K562 (cell line): ENCODE measurements at regions not wholly inside any gene's neighbourhood (a gene's known extent, or its start where the extent isn't known, plus 50 kb on each side); places are given as distances from the start of the nearest gene placed in this dataset.

Experiments used
- BDP1 ChIP-seq: IDR thresholded peaks from 3 replicates; pipeline ENCODE4 v1.6.1; 2011; ENCODE audit not compliant: insufficient read length, insufficient read depth
- EZH2 ChIP-seq: IDR thresholded peaks from 2 replicates; pipeline ENCODE4 v1.6.1; 2012; ENCODE audit warnings: low read depth, mild to moderate bottlenecking, inconsistent platforms, low read length, borderline replicate concordance
- GATA2 ChIP-seq: sonication (generic); formaldehyde crosslinking; IDR thresholded peaks from 2 replicates; pipeline ENCODE4 v1.4.0; 2020; ENCODE audit warnings: mild to moderate bottlenecking, missing genetic modification reagents
- GTF2F1 ChIP-seq: IDR thresholded peaks from 2 replicates; pipeline ENCODE4 v1.6.1; 2011; ENCODE audit warnings: low read depth, low read length, improper control_type of control experiment
- HDAC6 ChIP-seq: IDR thresholded peaks from 2 replicates; pipeline ENCODE4 v1.6.1; 2012; ENCODE audit warnings: low read depth, mild to moderate bottlenecking, control low read depth, inconsistent platforms, low read length, moderate library complexity
- LEF1 ChIP-seq: fragments of 450-650 bp; IDR thresholded peaks from 2 replicates; pipeline ENCODE4 v1.6.1; 2016; ENCODE audit warnings: mild to moderate bottlenecking
- NFXL1 ChIP-seq: fragments of 450-650 bp; formaldehyde crosslinking; IDR thresholded peaks from 2 replicates; pipeline ENCODE4 v1.4.0; 2021; ENCODE audit warnings: mild to moderate bottlenecking
- PML ChIP-seq: IDR thresholded peaks from 2 replicates; pipeline ENCODE4 v1.6.1; 2012; ENCODE audit warnings: low read length, inconsistent platforms
- ZFP30 ChIP-seq: fragments of 250-450 bp; sonication (Bioruptor Pico); IDR thresholded peaks from 2 replicates; pipeline ENCODE4 v1.8.0; 2022; ENCODE audit warnings: moderate library complexity, mild to moderate bottlenecking, inconsistent platforms, borderline replicate concordance
- TF ChIP-seq, protein P1 (sequence below), 3 experiments: IDR thresholded peaks in 2 of 3; conservative IDR thresholded peaks in 1 of 3; 2 replicates each; pipeline ENCODE4 v1.5.1; 2011 to 2012; ENCODE audit warnings: low read length in 3 of 3, mild to moderate bottlenecking in 3 of 3, control low read depth in 2 of 3, improper control_type of control experiment in 1 of 3, inconsistent platforms in 1 of 3, low read depth in 1 of 3, mixed read lengths in 1 of 3, moderate library complexity in 1 of 3; ENCODE audit not compliant: insufficient read depth in 2 of 3
- TF ChIP-seq, protein P2 (sequence below): sonication (generic); formaldehyde crosslinking; IDR thresholded peaks from 2 replicates; pipeline ENCODE4 v1.8.0; 2022; ENCODE audit warnings: mild to moderate bottlenecking, low read depth, missing genetic modification reagents

DNA sequence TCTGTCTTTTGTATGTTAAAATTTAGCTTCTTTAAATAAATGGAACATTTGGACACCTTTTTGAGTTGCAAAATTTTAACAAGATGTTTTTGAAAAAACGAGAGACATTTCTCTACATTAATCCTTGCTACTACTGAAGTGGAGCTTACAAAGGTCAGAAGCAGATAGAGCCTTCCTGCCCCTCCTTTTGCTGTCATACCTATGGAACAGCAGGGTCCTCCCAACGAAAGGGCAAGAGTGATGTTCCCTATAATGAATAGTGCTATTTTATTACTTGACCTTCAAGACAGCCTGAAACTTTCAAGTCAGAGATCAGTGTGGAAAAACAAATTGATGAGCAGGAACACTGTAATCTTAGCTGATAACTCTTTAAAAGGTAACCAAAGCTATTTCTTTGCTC lies 1538.9 kb downstream of the PLA2G4A start:
- TF ChIP-seq PML = no peak
- no peak for TF ChIP-seq EZH2
- TF ChIP-seq GTF2F1 = no peak
- no peak for TF ChIP-seq GATA2
- TF ChIP-seq NFXL1 (CRISPR knock-in tag) = no peak
- TF ChIP-seq, protein P1, sequence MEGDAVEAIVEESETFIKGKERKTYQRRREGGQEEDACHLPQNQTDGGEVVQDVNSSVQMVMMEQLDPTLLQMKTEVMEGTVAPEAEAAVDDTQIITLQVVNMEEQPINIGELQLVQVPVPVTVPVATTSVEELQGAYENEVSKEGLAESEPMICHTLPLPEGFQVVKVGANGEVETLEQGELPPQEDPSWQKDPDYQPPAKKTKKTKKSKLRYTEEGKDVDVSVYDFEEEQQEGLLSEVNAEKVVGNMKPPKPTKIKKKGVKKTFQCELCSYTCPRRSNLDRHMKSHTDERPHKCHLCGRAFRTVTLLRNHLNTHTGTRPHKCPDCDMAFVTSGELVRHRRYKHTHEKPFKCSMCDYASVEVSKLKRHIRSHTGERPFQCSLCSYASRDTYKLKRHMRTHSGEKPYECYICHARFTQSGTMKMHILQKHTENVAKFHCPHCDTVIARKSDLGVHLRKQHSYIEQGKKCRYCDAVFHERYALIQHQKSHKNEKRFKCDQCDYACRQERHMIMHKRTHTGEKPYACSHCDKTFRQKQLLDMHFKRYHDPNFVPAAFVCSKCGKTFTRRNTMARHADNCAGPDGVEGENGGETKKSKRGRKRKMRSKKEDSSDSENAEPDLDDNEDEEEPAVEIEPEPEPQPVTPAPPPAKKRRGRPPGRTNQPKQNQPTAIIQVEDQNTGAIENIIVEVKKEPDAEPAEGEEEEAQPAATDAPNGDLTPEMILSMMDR (IDR thresholded peaks at IDR 0.05 in 2 of 3, conservative IDR thresholded peaks at IDR 0.05 in 1 of 3; ENCODE audit: insufficient read depth in 2 of 3, low read depth in 1 of 3, low read length in 3 of 3) = no peak
- no peak for TF ChIP-seq LEF1
- TF ChIP-seq, protein P2, sequence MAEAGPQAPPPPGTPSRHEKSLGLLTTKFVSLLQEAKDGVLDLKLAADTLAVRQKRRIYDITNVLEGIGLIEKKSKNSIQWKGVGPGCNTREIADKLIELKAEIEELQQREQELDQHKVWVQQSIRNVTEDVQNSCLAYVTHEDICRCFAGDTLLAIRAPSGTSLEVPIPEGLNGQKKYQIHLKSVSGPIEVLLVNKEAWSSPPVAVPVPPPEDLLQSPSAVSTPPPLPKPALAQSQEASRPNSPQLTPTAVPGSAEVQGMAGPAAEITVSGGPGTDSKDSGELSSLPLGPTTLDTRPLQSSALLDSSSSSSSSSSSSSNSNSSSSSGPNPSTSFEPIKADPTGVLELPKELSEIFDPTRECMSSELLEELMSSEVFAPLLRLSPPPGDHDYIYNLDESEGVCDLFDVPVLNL (CRISPR knock-in tag) = no peak
- no peak for TF ChIP-seq HDAC6
- no peak for TF ChIP-seq ZFP30 (CRISPR knock-in tag)
- no peak for TF ChIP-seq BDP1
